ENCODE measurements at regions not wholly inside any gene's neighbourhood (a gene's known extent, or its start where the extent isn't known, plus 50 kb on each side); places are given as distances from the start of the nearest gene placed in this dataset.
A peak's percentile ranks its signal among the peaks of the same experiment; 100 is the strongest.

DNA sequence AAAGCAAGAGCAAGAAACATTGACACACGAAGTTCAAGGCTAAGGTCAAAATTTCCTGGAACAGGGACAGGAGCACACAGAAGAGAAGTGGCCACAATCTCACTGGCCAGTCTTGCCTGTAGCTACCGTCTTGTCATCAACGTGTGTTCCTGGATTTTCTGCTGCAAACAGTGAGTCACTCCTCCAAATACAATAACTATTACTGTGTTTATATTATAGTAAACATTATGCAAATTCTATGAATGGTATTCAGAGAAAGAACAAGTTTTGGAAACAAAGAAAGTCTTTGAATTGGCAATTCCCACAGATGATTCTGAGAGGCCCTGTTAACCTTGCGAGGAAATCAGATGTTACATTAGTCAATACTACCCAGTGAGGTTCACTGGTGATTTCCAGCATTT lies 220.5 kb downstream of the FAM43A start:
- H3K27ac ChIP-seq: no peak overlapping the region
- peaks cover 9% of the 10 kb centered on the region; the same call in 1 of the 2 replicates for H3K9me3 ChIP-seq (ENCODE audit: insufficient read depth, low read depth)
- intact Hi-C loops (cut with micrococcal nuclease; ENCODE audit: unreplicated experiment): no loop called here
- no peak overlapping the region for H3K4me3 ChIP-seq
- ChIA-PET CTCF (interaction anchor here (0.5 kb wide), 1 partner anchor 1042 kb away, joined by 4 read pairs; no protein-coding TSS in a partner anchor), POLR2A (ENCODE audit: unreplicated experiment) (interaction anchor here (0.6 kb wide), 1 partner anchor 125 kb away, joined by 3 read pairs; no protein-coding TSS in a partner anchor)
- H3K9me2 ChIP-seq (ENCODE audit: insufficient read depth): no peaks in the 10 kb centered on the region
- no peaks in the 10 kb centered on the region for H3K79me2 ChIP-seq (ENCODE audit: low read depth)
- H3K4me1 ChIP-seq (replicated peaks; ENCODE audit: insufficient read depth): peaks cover 15% of the 10 kb centered on the region
- no peaks in the 10 kb centered on the region for H4K20me1 ChIP-seq (ENCODE audit: insufficient read depth)
- H3K4me2 ChIP-seq: no peak overlapping the region
- H3F3A ChIP-seq (ENCODE audit: insufficient read depth, low read depth): peaks cover 16% of the 10 kb centered on the region; the same call in 1 of the 2 replicates
- DNase-seq: peak in 1 of 2 experiments; percentile 79
- peaks cover 2% of the 10 kb centered on the region; the same call in 1 of the 2 replicates for H3K27me3 ChIP-seq (ENCODE audit: insufficient read depth, low read depth)
- H3K36me3 ChIP-seq (ENCODE audit: low read depth): no peaks in the 10 kb centered on the region
- no peak overlapping the region for H2AFZ ChIP-seq
- TF ChIP-seq CTCF (conservative IDR thresholded peaks at IDR 0.05): no peak
- TF ChIP-seq EZH2 (IDR thresholded peaks at IDR 0.05; ENCODE audit: low read depth): no peak
- BruUV-seq (replicated peaks): no TSS peak

DNA sequence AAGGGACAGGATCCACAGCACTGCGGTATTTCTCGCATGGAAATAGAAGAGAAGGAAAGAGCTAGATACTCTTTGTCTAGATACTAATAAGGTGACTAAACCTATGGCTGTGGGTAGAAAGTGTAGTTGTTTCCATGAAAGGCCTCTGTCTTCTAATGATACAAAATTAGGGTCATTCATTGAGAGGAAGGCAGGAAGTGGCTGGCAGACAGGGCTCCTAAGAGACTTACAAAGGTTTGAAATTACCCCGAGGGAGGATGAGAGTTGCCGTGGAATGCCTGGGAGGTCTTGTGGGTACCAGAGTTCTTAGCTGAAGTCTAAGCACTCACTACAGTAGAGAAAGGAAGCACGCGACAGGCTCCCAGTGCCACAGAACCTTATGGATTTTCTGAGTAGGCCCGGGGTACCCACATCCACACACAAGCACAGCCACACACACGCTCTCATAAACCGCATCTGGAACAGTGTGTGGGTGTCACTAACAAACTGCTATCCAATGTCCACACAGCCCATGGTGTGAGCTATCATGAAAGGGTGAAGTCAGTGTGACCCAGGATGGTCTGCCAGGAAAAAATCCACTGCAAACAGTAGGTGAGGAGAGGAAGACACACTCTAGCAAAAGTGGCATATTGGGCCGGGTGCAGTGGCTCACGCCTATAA lies 221.4 kb downstream of the FAM43A start:
- no peaks in the 10 kb centered on the region for H3K79me2 ChIP-seq (ENCODE audit: low read depth)
- POLR2A ChIA-PET (ENCODE audit: unreplicated experiment): no interaction called here
- DNase-seq: no peak
- no TSS peak for BruUV-seq (replicated peaks)
- no peaks in the 10 kb centered on the region for H4K20me1 ChIP-seq (ENCODE audit: insufficient read depth)
- peaks cover 4% of the 10 kb centered on the region; the same call in 1 of the 2 replicates for H3K27me3 ChIP-seq (ENCODE audit: insufficient read depth, low read depth)
- H2AFZ ChIP-seq: no peak overlapping the region
- no peak overlapping the region for H3K4me2 ChIP-seq
- no peak overlapping the region for H3K27ac ChIP-seq
- H3K9me3 ChIP-seq (ENCODE audit: insufficient read depth, low read depth): peaks cover 9% of the 10 kb centered on the region; the same call in 1 of the 2 replicates
- TF ChIP-seq EZH2 (IDR thresholded peaks at IDR 0.05; ENCODE audit: low read depth) (no peak), CTCF (conservative IDR thresholded peaks at IDR 0.05) (no peak)
- peaks cover 15% of the 10 kb centered on the region for H3K4me1 ChIP-seq (replicated peaks; ENCODE audit: insufficient read depth)
- no peak overlapping the region for H3K4me3 ChIP-seq
- H3F3A ChIP-seq (ENCODE audit: insufficient read depth, low read depth): peaks cover 16% of the 10 kb centered on the region; the same call in 1 of the 2 replicates
- intact Hi-C loops (cut with micrococcal nuclease; ENCODE audit: unreplicated experiment): no loop called here
- CTCF ChIA-PET: no interaction called here
- no peaks in the 10 kb centered on the region for H3K36me3 ChIP-seq (ENCODE audit: low read depth)
- H3K9me2 ChIP-seq (ENCODE audit: insufficient read depth): no peaks in the 10 kb centered on the region

- Histone ChIP-seq H3K9me2 (ENCODE audit: insufficient read depth) (no peaks in the 10 kb centered on the region), H2AFZ (no peak overlapping the region), H3K36me3 (ENCODE audit: low read depth) (no peaks in the 10 kb centered on the region), H3K4me2 (no peak overlapping the region), H3K79me2 (ENCODE audit: low read depth) (no peaks in the 10 kb centered on the region), H3K4me3 (no peak overlapping the region), H3F3A (ENCODE audit: insufficient read depth, low read depth) (peaks cover 16% of the 10 kb centered on the region; the same call in 1 of the 2 replicates), H3K9me3 (ENCODE audit: insufficient read depth, low read depth) (peaks cover 9% of the 10 kb centered on the region; the same call in 1 of the 2 replicates), H3K27ac (no peak overlapping the region), H3K27me3 (ENCODE audit: insufficient read depth, low read depth) (peaks cover 4% of the 10 kb centered on the region; the same call in 1 of the 2 replicates), H3K4me1 (replicated peaks; ENCODE audit: insufficient read depth) (peaks cover 15% of the 10 kb centered on the region), H4K20me1 (ENCODE audit: insufficient read depth) (no peaks in the 10 kb centered on the region)
- no peak for DNase-seq
- intact Hi-C loops (cut with micrococcal nuclease; ENCODE audit: unreplicated experiment): no loop called here
- ChIA-PET POLR2A (ENCODE audit: unreplicated experiment) (no interaction called here), CTCF (no interaction called here)
- BruUV-seq (replicated peaks): no TSS peak
- no peak for TF ChIP-seq EZH2 (IDR thresholded peaks at IDR 0.05; ENCODE audit: low read depth)
- no peak for TF ChIP-seq CTCF (conservative IDR thresholded peaks at IDR 0.05)
Observed at GRCh38 chr3:194907811-194908210, 222.1 kb downstream of the FAM43A start.
